ENCODE measurements at regions not wholly inside any gene's neighbourhood (a gene's known extent, or its start where the extent isn't known, plus 50 kb on each side); places are given as distances from the start of the nearest gene placed in this dataset.

- no peak for TF ChIP-seq CTCF (IDR thresholded peaks at IDR 0.05; ENCODE audit: low read depth, low read length)
- H3K4me3 ChIP-seq (replicated peaks in 1 of 2; ENCODE audit: low read depth in 2 of 2, low read length in 2 of 2), result no peak overlapping the region
- no peak for DNase-seq (ENCODE audit: low read depth in 2 of 2)
These were observed 552.6 kb upstream of the BOD1L1 start for GRCh38 chr4:14180166-14180565.

- no peak for TF ChIP-seq CTCF (IDR thresholded peaks at IDR 0.05; ENCODE audit: low read depth, low read length)
- peak; percentile 31 to 40 for DNase-seq (ENCODE audit: low read depth in 2 of 2)
- H3K4me3 ChIP-seq (replicated peaks in 1 of 2; ENCODE audit: low read depth in 2 of 2, low read length in 2 of 2), result no peak overlapping the region
These were observed 553.6 kb upstream of the BOD1L1 start for GRCh38 chr4:14180983-14181601.

- TF ChIP-seq CTCF (IDR thresholded peaks at IDR 0.05; ENCODE audit: low read depth, low read length), result no peak
- H3K4me3 ChIP-seq (replicated peaks in 1 of 2; ENCODE audit: low read depth in 2 of 2, low read length in 2 of 2), result no peak overlapping the region
- no peak for DNase-seq (ENCODE audit: low read depth in 2 of 2)
These were observed 554.6 kb upstream of the BOD1L1 start for GRCh38 chr4:14182148-14182547.

- no peak overlapping the region for H3K4me3 ChIP-seq (replicated peaks in 1 of 2; ENCODE audit: low read depth in 2 of 2, low read length in 2 of 2)
- TF ChIP-seq CTCF (IDR thresholded peaks at IDR 0.05; ENCODE audit: low read depth, low read length), result no peak
- DNase-seq (ENCODE audit: low read depth in 2 of 2), result peak; percentile 21 to 79
These were observed 556.7 kb upstream of the BOD1L1 start for GRCh38 chr4:14184265-14184664.

- no peak for TF ChIP-seq CTCF (IDR thresholded peaks at IDR 0.05; ENCODE audit: low read depth, low read length)
- no peak for DNase-seq (ENCODE audit: low read depth in 2 of 2)
- no peak overlapping the region for H3K4me3 ChIP-seq (replicated peaks in 1 of 2; ENCODE audit: low read depth in 2 of 2, low read length in 2 of 2)
These were observed 557.2 kb upstream of the BOD1L1 start for GRCh38 chr4:14184767-14185166.

- no peak for DNase-seq (ENCODE audit: low read depth in 2 of 2)
- H3K4me3 ChIP-seq (replicated peaks in 1 of 2; ENCODE audit: low read depth in 2 of 2, low read length in 2 of 2), result no peak overlapping the region
- TF ChIP-seq CTCF (IDR thresholded peaks at IDR 0.05; ENCODE audit: low read depth, low read length), result no peak
These were observed 560.7 kb upstream of the BOD1L1 start for GRCh38 chr4:14188214-14188613.

- no peak overlapping the region for H3K4me3 ChIP-seq (replicated peaks in 1 of 2; ENCODE audit: low read depth in 2 of 2, low read length in 2 of 2)
- DNase-seq (ENCODE audit: low read depth in 2 of 2), result peak; percentile 5 to 43
- no peak for TF ChIP-seq CTCF (IDR thresholded peaks at IDR 0.05; ENCODE audit: low read depth, low read length)
These were observed 566.1 kb upstream of the BOD1L1 start for GRCh38 chr4:14193601-14194000.

Data from cardiac fibroblast (primary cell).